DND-41 (cell line): ENCODE measurements at regions not wholly inside any gene's neighbourhood (a gene's known extent, or its start where the extent isn't known, plus 50 kb on each side); places are given as distances from the start of the nearest gene placed in this dataset.

Source experiments
- ATAC-seq: fragments of 200-7000 bp; cut with Tn5 transposase; 3 replicates; pipeline ENCODE4 v1.9.1; 2021; ENCODE audit warnings: low read depth; ENCODE audit not compliant: insufficient read depth
- DNase-seq: peaks from one replicate; pipeline ENCODE4 v3.0.0-alpha.2; 2020
- H2AFZ ChIP-seq: 2 replicates; pipeline ENCODE4 v1.6.0; 2012; ENCODE audit warnings: low read depth, low read length
- H3K27ac ChIP-seq: 2 replicates; pipeline ENCODE4 v1.5.1; 2012; ENCODE audit warnings: low read length, inconsistent platforms
- H3K27me3 ChIP-seq: fragments of 200-600 bp; sonication (generic); 2 replicates; pipeline ENCODE4 v1.6.0; 2012; ENCODE audit warnings: low read length, mild to moderate bottlenecking, inconsistent platforms; ENCODE audit not compliant: insufficient read depth, poor library complexity
- H3K36me3 ChIP-seq: 2 replicates; pipeline ENCODE4 v1.5.1; 2012; ENCODE audit warnings: low read length, inconsistent platforms; ENCODE audit not compliant: insufficient read depth
- H3K4me1 ChIP-seq: 2 replicates; pipeline ENCODE4 v1.5.1; 2012; ENCODE audit warnings: mild to moderate bottlenecking, low read length; ENCODE audit not compliant: insufficient read depth
- H3K4me2 ChIP-seq: 2 replicates; pipeline ENCODE4 v1.6.0; 2012; ENCODE audit warnings: mild to moderate bottlenecking, moderate library complexity, low read length, inconsistent platforms; ENCODE audit not compliant: insufficient read depth
- H3K4me3 ChIP-seq, 2 experiments: fragments of 200-600 bp in 1 of 2; shearing (Covaris generic) in 1 of 2; 2 replicates each; pipeline ENCODE4 v1.5.1; 2012 to 2016; ENCODE audit warnings: inconsistent platforms in 2 of 2, low read length in 2 of 2, mild to moderate bottlenecking in 2 of 2, low read depth in 1 of 2, moderate library complexity in 1 of 2
- H3K79me2 ChIP-seq: 2 replicates; pipeline ENCODE4 v1.6.0; 2012; ENCODE audit warnings: low read length, inconsistent platforms; ENCODE audit not compliant: insufficient read depth
- H3K9ac ChIP-seq: 2 replicates; pipeline ENCODE4 v1.6.0; 2012; ENCODE audit warnings: low read depth, mild to moderate bottlenecking, inconsistent platforms, low read length, moderate library complexity
- H3K9me3 ChIP-seq: 2 replicates; pipeline ENCODE4 v1.5.1; 2012; ENCODE audit warnings: low read length, moderate library complexity, mild to moderate bottlenecking, inconsistent platforms; ENCODE audit not compliant: insufficient read depth, severe bottlenecking
- H4K20me1 ChIP-seq: 2 replicates; pipeline ENCODE4 v1.6.0; 2012; ENCODE audit warnings: low read length; ENCODE audit not compliant: insufficient read depth
- EZH2 ChIP-seq: IDR thresholded peaks from 3 replicates; pipeline ENCODE4 v1.6.1; 2012; ENCODE audit warnings: borderline replicate concordance, low read depth, mild to moderate bottlenecking, moderate library complexity, low read length, inconsistent platforms; ENCODE audit not compliant: severe bottlenecking
- TF ChIP-seq, protein P1 (sequence below): IDR thresholded peaks from 2 replicates; pipeline ENCODE4 v1.5.1; 2012; ENCODE audit warnings: borderline replicate concordance, low read length, moderate library complexity, mild to moderate bottlenecking; ENCODE audit not compliant: poor library complexity, severe bottlenecking; ENCODE audit errors: extremely low read depth

DNA sequence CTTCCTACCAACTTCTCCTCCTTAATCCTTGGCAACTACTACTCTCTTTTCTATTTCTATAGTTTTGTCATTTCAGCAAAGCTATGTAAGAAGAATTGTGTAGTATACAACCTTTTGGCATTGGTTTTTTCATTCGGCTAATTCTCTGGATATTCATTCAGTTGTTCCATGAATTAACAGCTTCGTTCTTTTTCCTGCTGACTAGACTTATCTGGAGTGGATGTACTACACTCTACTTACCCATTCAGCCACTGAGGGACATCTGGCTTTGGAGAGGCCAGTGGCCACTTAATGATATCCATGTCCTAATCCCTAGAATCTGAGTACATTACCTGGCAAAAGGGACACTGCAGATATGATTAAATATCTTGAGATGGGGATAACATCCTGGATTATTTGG is 623.9 kb downstream of the DOK5 start:
- H2AFZ ChIP-seq = no peak overlapping the region
- H3K4me2 ChIP-seq = no peak overlapping the region
- no peaks in the 10 kb centered on the region for H3K79me2 ChIP-seq
- no peak overlapping the region for H3K27ac ChIP-seq
- H4K20me1 ChIP-seq = no peaks in the 10 kb centered on the region
- no peaks in the 10 kb centered on the region for H3K36me3 ChIP-seq
- DNase-seq (no peak), ATAC-seq (no peak)
- H3K27me3 ChIP-seq = peaks cover 4% of the 10 kb centered on the region
- H3K4me3 ChIP-seq = no peak overlapping the region
- TF ChIP-seq, protein P1, sequence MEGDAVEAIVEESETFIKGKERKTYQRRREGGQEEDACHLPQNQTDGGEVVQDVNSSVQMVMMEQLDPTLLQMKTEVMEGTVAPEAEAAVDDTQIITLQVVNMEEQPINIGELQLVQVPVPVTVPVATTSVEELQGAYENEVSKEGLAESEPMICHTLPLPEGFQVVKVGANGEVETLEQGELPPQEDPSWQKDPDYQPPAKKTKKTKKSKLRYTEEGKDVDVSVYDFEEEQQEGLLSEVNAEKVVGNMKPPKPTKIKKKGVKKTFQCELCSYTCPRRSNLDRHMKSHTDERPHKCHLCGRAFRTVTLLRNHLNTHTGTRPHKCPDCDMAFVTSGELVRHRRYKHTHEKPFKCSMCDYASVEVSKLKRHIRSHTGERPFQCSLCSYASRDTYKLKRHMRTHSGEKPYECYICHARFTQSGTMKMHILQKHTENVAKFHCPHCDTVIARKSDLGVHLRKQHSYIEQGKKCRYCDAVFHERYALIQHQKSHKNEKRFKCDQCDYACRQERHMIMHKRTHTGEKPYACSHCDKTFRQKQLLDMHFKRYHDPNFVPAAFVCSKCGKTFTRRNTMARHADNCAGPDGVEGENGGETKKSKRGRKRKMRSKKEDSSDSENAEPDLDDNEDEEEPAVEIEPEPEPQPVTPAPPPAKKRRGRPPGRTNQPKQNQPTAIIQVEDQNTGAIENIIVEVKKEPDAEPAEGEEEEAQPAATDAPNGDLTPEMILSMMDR = no peak
- no peak for TF ChIP-seq EZH2
- no peaks in the 10 kb centered on the region for H3K4me1 ChIP-seq
- no peak overlapping the region for H3K9ac ChIP-seq
- no peaks in the 10 kb centered on the region for H3K9me3 ChIP-seq

DNA sequence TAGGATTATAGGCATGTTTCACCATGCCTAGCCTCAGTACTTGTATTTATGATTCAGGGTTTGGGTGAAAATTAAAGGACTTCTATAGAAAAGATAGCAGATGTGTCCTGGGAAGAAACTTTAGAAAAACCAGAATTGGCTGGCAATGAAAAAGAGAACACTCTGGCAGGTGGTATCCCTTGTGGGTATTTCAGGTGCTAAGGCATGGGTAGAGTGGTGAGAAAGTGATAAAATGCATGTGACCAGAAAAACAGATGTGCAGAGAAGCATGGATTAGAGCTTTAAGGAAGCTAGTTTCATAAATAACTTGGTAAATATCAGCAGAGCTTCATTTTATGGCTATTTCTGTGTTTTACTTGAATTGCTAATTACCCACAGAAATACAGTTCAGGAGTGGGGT is 622.2 kb downstream of the DOK5 start:
- DNase-seq = no peak
- Histone ChIP-seq H4K20me1 (no peaks in the 10 kb centered on the region), H3K27me3 (peaks cover 4% of the 10 kb centered on the region), H3K36me3 (no peaks in the 10 kb centered on the region), H3K4me1 (no peaks in the 10 kb centered on the region), H3K4me3 (no peak overlapping the region), H3K79me2 (no peaks in the 10 kb centered on the region), H3K27ac (no peak overlapping the region), H2AFZ (no peak overlapping the region), H3K9me3 (no peaks in the 10 kb centered on the region), H3K4me2 (no peak overlapping the region), H3K9ac (no peak overlapping the region)
- ATAC-seq = no peak
- TF ChIP-seq EZH2 = no peak
- TF ChIP-seq, protein P1 = no peak

DNA sequence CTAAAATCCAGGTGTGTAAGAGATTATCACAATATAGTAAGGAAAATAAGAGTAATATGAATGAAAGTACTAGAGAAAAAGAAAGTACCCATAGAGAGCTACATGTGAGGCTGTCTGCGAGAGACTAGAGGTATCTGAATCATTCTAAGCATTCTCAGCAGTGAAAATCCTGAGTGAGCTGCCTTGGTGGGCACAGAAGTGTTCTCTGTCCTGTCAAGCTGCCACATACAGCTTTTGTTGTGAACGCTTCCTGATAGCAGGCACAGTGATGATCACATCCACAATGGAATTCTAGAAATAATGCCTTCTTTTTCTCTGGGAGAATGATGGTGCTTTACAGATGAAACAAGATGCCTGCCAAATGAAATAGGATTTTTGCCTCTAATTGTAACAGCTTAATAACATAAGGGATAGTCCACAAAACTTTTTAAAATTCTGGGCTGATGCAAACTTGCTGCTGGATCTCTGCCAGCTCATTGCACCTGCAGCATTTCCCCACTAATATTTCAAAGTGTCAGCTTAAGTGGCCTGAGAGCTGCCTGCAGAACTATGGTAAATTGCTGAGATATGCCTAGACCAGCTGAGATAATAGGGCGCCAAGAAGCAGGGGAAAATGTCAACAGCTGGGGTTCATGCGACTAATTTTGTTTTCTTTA is 620.5 kb downstream of the DOK5 start:
- H3K4me2 ChIP-seq = no peak overlapping the region

More for the DNA sequence above, 620.5 kb downstream of the DOK5 start:
- Histone ChIP-seq H3K79me2 (no peaks in the 10 kb centered on the region), H3K9me3 (no peaks in the 10 kb centered on the region), H2AFZ (no peak overlapping the region), H3K36me3 (no peaks in the 10 kb centered on the region), H3K4me1 (no peaks in the 10 kb centered on the region), H4K20me1 (no peaks in the 10 kb centered on the region), H3K27me3 (peaks cover 4% of the 10 kb centered on the region), H3K27ac (no peak overlapping the region), H3K4me3 (no peak overlapping the region), H3K9ac (no peak overlapping the region)
- TF ChIP-seq EZH2 = no peak
- TF ChIP-seq, protein P1 = no peak
- no peak for ATAC-seq
- DNase-seq = no peak
